ENCODE measurements at regions not wholly inside any gene's neighbourhood (a gene's known extent, or its start where the extent isn't known, plus 50 kb on each side); places are given as distances from the start of the nearest gene placed in this dataset.

DNA sequence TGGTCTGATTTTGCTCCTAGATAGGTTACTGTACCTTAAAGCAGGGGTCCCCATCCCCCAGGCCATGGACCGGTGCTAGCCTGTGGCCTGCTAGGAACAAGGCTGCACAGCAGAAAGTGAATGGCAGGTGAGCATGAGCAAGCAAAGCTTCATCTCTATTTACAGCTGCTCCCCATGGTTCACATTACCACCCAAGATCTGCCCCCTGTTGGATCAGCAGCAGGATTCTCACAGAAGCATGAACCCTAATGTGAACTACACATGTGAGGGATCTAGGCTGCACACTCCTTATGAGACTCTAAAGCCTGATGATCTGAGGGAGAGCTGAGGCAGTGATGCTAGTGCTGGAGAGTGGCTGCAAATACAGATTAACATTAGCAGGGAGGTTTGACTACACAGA is 78.1 kb downstream of the DRD1 start:
- 96% methylated on average over 1 of the region's 1 CpG for WGBS
- H3K36me3 ChIP-seq (ENCODE audit: insufficient read depth) = no peaks in the 10 kb centered on the region

DNA sequence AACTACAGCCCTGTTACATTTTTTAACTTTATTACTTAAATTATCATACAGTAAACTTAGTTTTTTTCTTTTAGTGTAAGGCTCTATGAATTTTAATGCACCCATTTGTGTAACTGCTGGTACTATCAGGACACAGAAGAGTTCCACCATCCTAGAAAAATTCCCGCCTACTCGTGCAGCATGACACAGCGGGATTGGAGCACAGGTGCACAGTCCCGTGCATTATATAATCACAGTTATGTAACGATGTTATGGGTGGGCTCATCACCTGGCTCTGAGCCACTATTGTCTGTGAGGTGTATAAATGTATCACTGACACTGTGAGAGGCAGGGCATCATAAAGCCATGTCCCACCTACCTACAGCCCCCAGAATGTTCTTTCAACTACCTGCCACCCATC is 80.7 kb downstream of the DRD1 start:
- Histone ChIP-seq H3K27ac (ENCODE audit: low read depth) (no peak overlapping the region), H3K36me3 (ENCODE audit: insufficient read depth) (no peaks in the 10 kb centered on the region), H3K4me3 (ENCODE audit: low read depth, low read length) (no peak overlapping the region), H3K4me1 (ENCODE audit: insufficient read depth) (no peaks in the 10 kb centered on the region)
- no peak for DNase-seq (ENCODE audit: extremely low spot score)
- WGBS = 89% methylated on average over 5 of the region's 5 CpGs

More for the DNA sequence above, 78.1 kb downstream of the DRD1 start:
- Histone ChIP-seq H3K27ac (ENCODE audit: low read depth) (no peak overlapping the region), H3K4me3 (ENCODE audit: low read depth, low read length) (no peak overlapping the region), H3K4me1 (ENCODE audit: insufficient read depth) (no peaks in the 10 kb centered on the region)
- no peak for DNase-seq (ENCODE audit: extremely low spot score)

DNA sequence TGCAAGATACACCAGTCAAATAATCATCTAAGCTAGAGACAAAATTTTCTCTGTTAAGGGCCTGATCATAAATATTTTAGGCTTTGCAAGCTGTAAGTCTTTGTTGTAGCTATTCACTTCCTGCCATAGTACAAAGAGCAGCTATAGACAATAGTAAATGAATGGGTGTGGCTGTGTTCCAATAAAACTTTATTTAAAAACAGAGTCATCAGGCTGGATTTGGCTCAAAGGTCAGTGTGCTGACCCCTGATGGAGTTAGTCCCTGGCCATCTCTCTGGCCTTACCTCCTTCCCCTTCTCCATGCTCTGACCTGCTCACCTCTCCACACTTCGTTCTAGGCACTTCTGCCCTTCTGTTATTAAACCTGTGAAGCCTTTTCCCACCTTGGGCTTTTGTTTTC is 86.0 kb downstream of the DRD1 start:
- H3K27ac ChIP-seq (ENCODE audit: low read depth) = no peak overlapping the region
- 89% methylated on average over 1 of the region's 1 CpG for WGBS
- no peaks in the 10 kb centered on the region for H3K4me1 ChIP-seq (ENCODE audit: insufficient read depth)
- H3K36me3 ChIP-seq (ENCODE audit: insufficient read depth) = no peaks in the 10 kb centered on the region
- DNase-seq (ENCODE audit: extremely low spot score) = no peak
- H3K4me3 ChIP-seq (ENCODE audit: low read depth, low read length) = no peak overlapping the region

GRCh38 chr5:175356428-175356827 is 87.6 kb downstream of the DRD1 start:
- WGBS = 66% methylated on average over 10 of the region's 10 CpGs
- Histone ChIP-seq H3K4me3 (ENCODE audit: low read depth, low read length) (no peak overlapping the region), H3K27ac (ENCODE audit: low read depth) (no peak overlapping the region), H3K4me1 (ENCODE audit: insufficient read depth) (no peaks in the 10 kb centered on the region), H3K36me3 (ENCODE audit: insufficient read depth) (no peaks in the 10 kb centered on the region)
- DNase-seq (ENCODE audit: extremely low spot score) = no peak

DNA sequence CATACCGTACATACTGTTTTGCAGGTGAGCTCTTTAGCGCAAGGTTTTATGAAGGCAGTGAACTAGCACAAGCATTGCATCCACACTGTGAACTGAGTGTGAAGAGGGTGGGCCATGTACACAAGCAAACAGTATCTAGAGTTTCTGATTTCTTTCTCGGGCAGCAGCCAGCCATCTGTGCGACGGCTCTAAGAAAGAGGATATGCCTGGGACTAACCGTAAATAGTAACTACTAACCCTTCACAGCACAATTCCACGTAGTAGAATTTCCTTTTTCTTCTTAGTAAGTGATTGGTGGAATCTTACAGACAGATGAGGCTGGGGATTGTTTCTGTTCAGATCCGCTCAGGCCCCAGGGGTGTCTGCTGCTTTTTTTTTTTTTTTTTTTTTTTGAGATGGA is 89.0 kb downstream of the DRD1 start:
- no peaks in the 10 kb centered on the region for H3K36me3 ChIP-seq (ENCODE audit: insufficient read depth)
- 47% methylated on average over 8 of the region's 8 CpGs for WGBS

GRCh38 chr5:175353926-175354325 is 90.1 kb downstream of the DRD1 start:
- no peak overlapping the region for H3K27ac ChIP-seq (ENCODE audit: low read depth)
- H3K4me3 ChIP-seq (ENCODE audit: low read depth, low read length) = no peak overlapping the region
- H3K36me3 ChIP-seq (ENCODE audit: insufficient read depth) = no peaks in the 10 kb centered on the region
- 75% methylated on average over 2 of the region's 2 CpGs for WGBS
- DNase-seq (ENCODE audit: extremely low spot score) = no peak
- H3K4me1 ChIP-seq (ENCODE audit: insufficient read depth) = no peaks in the 10 kb centered on the region

More for the DNA sequence above, 89.0 kb downstream of the DRD1 start:
- no peak overlapping the region for H3K27ac ChIP-seq (ENCODE audit: low read depth)
- DNase-seq (ENCODE audit: extremely low spot score) = no peak
- H3K4me1 ChIP-seq (ENCODE audit: insufficient read depth) = no peaks in the 10 kb centered on the region
- H3K4me3 ChIP-seq (ENCODE audit: low read depth, low read length) = no peak overlapping the region

DNA sequence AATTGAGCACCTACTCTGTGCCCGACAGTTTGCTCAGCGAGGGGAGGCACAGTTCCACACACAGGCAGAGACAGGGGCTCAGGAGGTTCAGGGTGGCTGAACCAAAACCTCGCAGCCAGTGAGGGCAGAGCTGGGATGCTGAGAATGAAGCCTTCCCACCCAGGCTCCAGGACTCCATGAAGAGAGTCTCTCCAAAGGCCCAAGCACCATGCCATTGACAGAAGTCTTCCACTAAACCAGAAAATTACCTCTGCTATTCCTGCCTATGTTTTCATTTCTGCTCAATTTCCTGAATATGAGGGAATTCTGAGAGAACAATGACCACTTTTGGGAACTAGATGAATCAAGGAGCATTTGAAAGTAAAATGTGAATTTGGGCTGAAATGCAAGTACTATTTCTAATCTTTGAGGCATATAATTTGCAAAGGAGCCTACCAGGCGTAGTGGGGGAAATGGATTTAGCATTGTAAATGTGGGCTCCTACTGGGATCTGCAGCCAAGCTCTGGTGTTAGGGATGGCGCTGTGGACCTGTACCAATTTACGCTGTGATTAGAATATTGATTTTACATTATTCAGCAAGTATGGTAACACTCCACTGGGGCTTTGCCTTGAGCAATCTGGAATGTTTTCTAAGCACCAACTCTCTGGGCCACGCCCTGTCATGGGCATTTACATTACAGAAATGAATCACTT is 91.9 kb downstream of the DRD1 start:
- WGBS = 93% methylated on average over 7 of the region's 7 CpGs

GRCh38 chr5:175351126-175351525 is 92.9 kb downstream of the DRD1 start:
- DNase-seq (ENCODE audit: extremely low spot score) = no peak
- no peak overlapping the region for H3K27ac ChIP-seq (ENCODE audit: low read depth)
- no peaks in the 10 kb centered on the region for H3K4me1 ChIP-seq (ENCODE audit: insufficient read depth)
- H3K4me3 ChIP-seq (ENCODE audit: low read depth, low read length) = no peak overlapping the region
- WGBS = 64% methylated on average over 7 of the region's 7 CpGs
- no peaks in the 10 kb centered on the region for H3K36me3 ChIP-seq (ENCODE audit: insufficient read depth)

More for the DNA sequence above, 91.9 kb downstream of the DRD1 start:
- Histone ChIP-seq H3K27ac (ENCODE audit: low read depth) (no peak overlapping the region), H3K4me3 (ENCODE audit: low read depth, low read length) (no peak overlapping the region), H3K4me1 (ENCODE audit: insufficient read depth) (no peaks in the 10 kb centered on the region), H3K36me3 (ENCODE audit: insufficient read depth) (no peaks in the 10 kb centered on the region)
- no peak for DNase-seq (ENCODE audit: extremely low spot score)

DNA sequence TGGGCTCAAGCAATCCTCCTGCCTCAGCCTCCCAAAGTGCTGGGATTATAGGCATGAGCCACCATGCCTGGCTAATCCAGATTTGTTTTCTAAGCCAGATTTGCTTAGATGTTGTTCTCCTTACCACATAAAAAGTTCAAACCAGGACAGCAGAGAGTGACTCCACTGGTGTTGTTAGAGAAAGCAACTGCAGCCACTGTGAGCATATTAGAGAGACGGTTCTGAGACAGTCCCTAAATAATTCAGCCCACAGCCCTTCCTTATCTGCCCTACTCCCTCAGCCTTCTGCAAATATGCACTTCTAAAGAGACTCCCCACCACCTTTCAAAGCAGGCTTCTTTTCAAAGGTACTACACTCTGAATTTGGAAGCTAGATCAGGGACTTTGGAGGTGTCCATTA is 96.1 kb downstream of the DRD1 start:
- Histone ChIP-seq H3K4me1 (ENCODE audit: insufficient read depth) (no peaks in the 10 kb centered on the region), H3K36me3 (ENCODE audit: insufficient read depth) (no peaks in the 10 kb centered on the region), H3K27ac (ENCODE audit: low read depth) (no peak overlapping the region), H3K4me3 (ENCODE audit: low read depth, low read length) (no peak overlapping the region)
- 25% methylated on average over 1 of the region's 1 CpG for WGBS
- no peak for DNase-seq (ENCODE audit: extremely low spot score)

DNA sequence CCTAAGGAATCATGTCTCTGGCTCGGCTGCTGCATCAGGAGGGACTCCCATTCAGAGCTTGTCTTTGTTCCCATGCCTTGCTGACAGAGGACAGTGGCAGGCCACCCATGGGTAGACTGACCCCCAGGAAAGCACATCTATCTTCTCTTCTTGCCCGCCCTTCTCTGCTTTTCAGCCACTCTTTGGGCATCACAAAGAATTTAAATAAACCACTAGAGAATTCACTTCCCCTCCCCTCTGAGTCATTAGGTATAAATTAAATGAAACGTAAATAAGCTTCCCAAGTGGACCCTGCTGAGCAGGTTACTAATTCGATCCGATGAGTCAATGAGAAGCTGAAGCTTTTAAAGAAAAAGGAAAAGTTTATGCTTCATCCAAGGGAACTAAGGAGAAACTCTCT is 97.0 kb downstream of the DRD1 start:
- no peaks in the 10 kb centered on the region for H3K4me1 ChIP-seq (ENCODE audit: insufficient read depth)
- no peak overlapping the region for H3K27ac ChIP-seq (ENCODE audit: low read depth)
- 33% methylated on average over 5 of the region's 5 CpGs for WGBS
- H3K36me3 ChIP-seq (ENCODE audit: insufficient read depth) = no peaks in the 10 kb centered on the region
- no peak for DNase-seq (ENCODE audit: extremely low spot score)
- H3K4me3 ChIP-seq (ENCODE audit: low read depth, low read length) = no peak overlapping the region

- Histone ChIP-seq H3K4me1 (ENCODE audit: insufficient read depth) (no peaks in the 10 kb centered on the region), H3K27ac (ENCODE audit: low read depth) (no peak overlapping the region), H3K36me3 (ENCODE audit: insufficient read depth) (no peaks in the 10 kb centered on the region), H3K4me3 (ENCODE audit: low read depth, low read length) (no peak overlapping the region)
- DNase-seq (ENCODE audit: extremely low spot score) = no peak
- WGBS = 17% methylated on average over 4 of the region's 4 CpGs
These were observed 99.4 kb downstream of the DRD1 start for GRCh38 chr5:175344331-175345195.

GRCh38 chr5:175343308-175343707 is 100.7 kb downstream of the DRD1 start:
- 84% methylated on average over 2 of the region's 2 CpGs for WGBS
- Histone ChIP-seq H3K36me3 (ENCODE audit: insufficient read depth) (no peaks in the 10 kb centered on the region), H3K27ac (ENCODE audit: low read depth) (no peak overlapping the region), H3K4me1 (ENCODE audit: insufficient read depth) (no peaks in the 10 kb centered on the region), H3K4me3 (ENCODE audit: low read depth, low read length) (no peak overlapping the region)
- no peak for DNase-seq (ENCODE audit: extremely low spot score)

DNA sequence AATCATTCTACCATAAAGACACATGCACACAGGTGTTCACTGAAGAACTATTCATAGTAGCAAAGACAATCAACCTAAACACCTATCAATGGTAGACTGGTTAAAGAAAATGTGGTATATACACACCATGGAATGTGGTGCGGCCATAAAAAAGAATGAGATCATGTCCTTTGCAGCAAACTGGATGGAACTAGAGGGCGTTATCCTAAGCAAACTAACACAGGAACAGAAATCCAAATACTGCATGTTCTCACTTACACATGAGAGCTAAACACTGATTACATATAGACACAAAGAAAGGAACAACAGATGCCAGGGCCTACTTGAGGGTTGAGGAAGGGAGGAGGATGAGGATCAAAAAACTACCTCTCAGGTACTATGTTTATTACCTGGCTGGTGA is 103.8 kb downstream of the DRD1 start:
- Histone ChIP-seq H3K4me1 (ENCODE audit: insufficient read depth) (no peaks in the 10 kb centered on the region), H3K27ac (ENCODE audit: low read depth) (no peak overlapping the region), H3K4me3 (ENCODE audit: low read depth, low read length) (no peak overlapping the region), H3K36me3 (ENCODE audit: insufficient read depth) (no peaks in the 10 kb centered on the region)
- WGBS = 84% methylated on average over 2 of the region's 2 CpGs
- no peak for DNase-seq (ENCODE audit: extremely low spot score)

DNA sequence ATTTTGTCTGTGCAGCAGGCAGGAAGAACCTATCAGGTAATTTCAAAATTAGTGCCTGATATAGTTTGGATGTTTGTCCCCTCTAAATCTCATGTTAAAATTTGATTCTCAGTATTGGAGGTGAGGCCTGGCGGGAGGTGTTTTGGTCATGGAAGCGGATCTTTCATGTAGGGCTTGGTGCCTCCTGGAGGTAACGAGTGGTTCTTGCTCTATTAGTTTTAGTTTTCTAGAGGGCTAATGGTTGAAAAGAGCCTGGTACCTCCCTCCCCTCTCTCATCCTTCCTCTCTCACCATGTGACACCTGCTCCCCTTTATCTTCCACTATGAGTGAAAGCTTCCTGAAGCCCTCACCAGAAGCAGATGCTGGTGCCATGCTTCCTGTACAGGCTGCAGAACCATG is 106.3 kb downstream of the DRD1 start:
- no peak overlapping the region for H3K4me3 ChIP-seq (ENCODE audit: low read depth, low read length)
- no peak overlapping the region for H3K27ac ChIP-seq (ENCODE audit: low read depth)
- no peaks in the 10 kb centered on the region for H3K36me3 ChIP-seq (ENCODE audit: insufficient read depth)
- DNase-seq (ENCODE audit: extremely low spot score) = no peak
- WGBS = 91% methylated on average over 3 of the region's 3 CpGs
- no peaks in the 10 kb centered on the region for H3K4me1 ChIP-seq (ENCODE audit: insufficient read depth)

All from urinary bladder (tissue), 3 donors.